Progenitor cell of endocrine pancreas (in vitro differentiated cells): ENCODE measurements at regions not wholly inside any gene's neighbourhood (a gene's known extent, or its start where the extent isn't known, plus 50 kb on each side); places are given as distances from the start of the nearest gene placed in this dataset.

Source experiments
- DNase-seq: peaks from one replicate; pipeline ENCODE4 v3.0.0; 2021; ENCODE audit warnings: low spot score; ENCODE audit not compliant: unreplicated experiment
- H3K27ac Mint-ChIP-seq: 2 replicates; pipeline ENCODE4 v1.8.0; 2021; ENCODE audit warnings: mild to moderate bottlenecking, moderate library complexity, mixed read lengths
- H3K27me3 Mint-ChIP-seq: 2 replicates; pipeline ENCODE4 v1.8.0; 2021; ENCODE audit warnings: mixed read lengths
- H3K36me3 Mint-ChIP-seq: 2 replicates; pipeline ENCODE4 v1.8.0; 2022; ENCODE audit warnings: mixed read lengths; ENCODE audit not compliant: insufficient read depth
- H3K4me1 Mint-ChIP-seq: 2 replicates; pipeline ENCODE4 v1.8.0; 2021; ENCODE audit warnings: low read depth, mixed read lengths
- H3K4me3 Mint-ChIP-seq: 2 replicates; pipeline ENCODE4 v1.8.0; 2021; ENCODE audit warnings: low read depth, mild to moderate bottlenecking, moderate library complexity, mixed read lengths
- H3K9me3 Mint-ChIP-seq: 2 replicates; pipeline ENCODE4 v1.8.0; 2021; ENCODE audit warnings: low read depth, mixed read lengths
- TF ChIP-seq, protein P1 (sequence below): fragments of 200-600 bp; sonication (generic); IDR thresholded peaks from one replicate; pipeline ENCODE4 v1.5.0; 2021; ENCODE audit warnings: antibody characterized with exemption, mild to moderate bottlenecking; ENCODE audit not compliant: unreplicated experiment

DNA sequence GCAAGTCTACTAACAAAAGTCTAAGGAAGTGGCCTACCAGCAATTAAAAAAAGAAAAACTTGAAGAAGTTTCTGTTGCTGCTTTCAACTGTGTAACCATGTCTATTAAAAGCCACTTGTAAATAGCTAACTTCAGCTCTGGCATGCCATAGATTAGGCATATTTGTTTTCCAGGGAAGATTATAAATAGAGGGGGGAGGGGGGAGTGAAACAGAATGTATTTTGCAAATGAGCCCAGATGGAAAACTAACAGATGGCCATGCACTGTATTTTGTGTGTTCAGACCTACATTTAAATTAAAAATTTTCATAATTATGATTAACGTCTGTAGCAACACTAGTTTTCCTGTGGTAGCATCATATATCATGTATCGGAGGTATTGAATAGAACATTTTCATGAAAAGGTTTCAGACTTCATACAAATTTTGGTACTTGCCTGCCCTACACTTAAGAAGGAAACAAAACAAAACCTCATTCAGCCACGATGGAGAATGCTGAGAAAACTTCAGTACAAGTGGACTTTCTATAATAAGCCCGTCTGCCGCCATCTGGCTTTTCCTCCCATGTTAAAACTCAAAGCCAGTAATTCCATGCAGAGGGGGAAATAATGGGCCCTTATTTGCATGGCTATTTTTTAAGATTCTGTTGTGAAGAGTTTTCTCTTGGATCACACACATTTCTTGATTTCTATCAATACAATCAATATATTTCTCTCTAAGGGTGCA, 220.4 kb upstream of the SMARCA2 start:
- Mint-ChIP-seq H3K36me3 (no peaks in the 10 kb centered on the region), H3K27ac (no peak overlapping the region), H3K4me3 (no peak overlapping the region), H3K9me3 (peaks cover 10% of the 10 kb centered on the region), H3K4me1 (peaks cover 5% of the 10 kb centered on the region), H3K27me3 (peaks cover 4% of the 10 kb centered on the region)
- no peak for DNase-seq
- TF ChIP-seq, protein P1, sequence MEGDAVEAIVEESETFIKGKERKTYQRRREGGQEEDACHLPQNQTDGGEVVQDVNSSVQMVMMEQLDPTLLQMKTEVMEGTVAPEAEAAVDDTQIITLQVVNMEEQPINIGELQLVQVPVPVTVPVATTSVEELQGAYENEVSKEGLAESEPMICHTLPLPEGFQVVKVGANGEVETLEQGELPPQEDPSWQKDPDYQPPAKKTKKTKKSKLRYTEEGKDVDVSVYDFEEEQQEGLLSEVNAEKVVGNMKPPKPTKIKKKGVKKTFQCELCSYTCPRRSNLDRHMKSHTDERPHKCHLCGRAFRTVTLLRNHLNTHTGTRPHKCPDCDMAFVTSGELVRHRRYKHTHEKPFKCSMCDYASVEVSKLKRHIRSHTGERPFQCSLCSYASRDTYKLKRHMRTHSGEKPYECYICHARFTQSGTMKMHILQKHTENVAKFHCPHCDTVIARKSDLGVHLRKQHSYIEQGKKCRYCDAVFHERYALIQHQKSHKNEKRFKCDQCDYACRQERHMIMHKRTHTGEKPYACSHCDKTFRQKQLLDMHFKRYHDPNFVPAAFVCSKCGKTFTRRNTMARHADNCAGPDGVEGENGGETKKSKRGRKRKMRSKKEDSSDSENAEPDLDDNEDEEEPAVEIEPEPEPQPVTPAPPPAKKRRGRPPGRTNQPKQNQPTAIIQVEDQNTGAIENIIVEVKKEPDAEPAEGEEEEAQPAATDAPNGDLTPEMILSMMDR: no peak

GRCh38 chr9:1804128-1804865, 210.8 kb upstream of the SMARCA2 start:
- Mint-ChIP-seq H3K4me1 (no peaks in the 10 kb centered on the region), H3K27ac (no peak overlapping the region), H3K4me3 (no peak overlapping the region), H3K36me3 (no peaks in the 10 kb centered on the region), H3K27me3 (no peaks in the 10 kb centered on the region), H3K9me3 (peaks cover 17% of the 10 kb centered on the region)
- TF ChIP-seq, protein P1: no peak
- no peak for DNase-seq

DNA sequence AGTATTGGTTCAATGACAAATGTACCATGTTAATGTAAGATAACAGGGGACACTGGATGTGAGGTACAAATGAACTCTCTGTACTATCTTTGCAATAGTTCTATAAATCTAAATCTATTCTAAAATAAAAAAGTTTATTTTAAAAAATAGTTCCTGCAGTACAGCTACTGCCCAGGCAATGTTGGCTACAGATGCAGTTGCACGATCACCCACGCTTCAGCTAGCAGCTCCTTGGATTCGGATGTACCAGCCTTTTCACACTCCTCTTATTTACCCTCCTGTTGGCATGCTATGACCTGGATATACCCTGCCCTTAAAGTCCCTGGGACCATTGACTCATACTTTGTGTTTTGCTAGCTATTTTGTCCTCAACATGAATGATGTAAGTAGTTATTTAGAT, 185.4 kb upstream of the SMARCA2 start:
- DNase-seq: no peak
- H3K27ac Mint-ChIP-seq: no peak overlapping the region
- H3K9me3 Mint-ChIP-seq: no peaks in the 10 kb centered on the region
- TF ChIP-seq, protein P1: no peak
- peaks cover 6% of the 10 kb centered on the region for H3K27me3 Mint-ChIP-seq
- no peaks in the 10 kb centered on the region for H3K4me1 Mint-ChIP-seq
- H3K36me3 Mint-ChIP-seq: no peaks in the 10 kb centered on the region
- no peak overlapping the region for H3K4me3 Mint-ChIP-seq

DNA sequence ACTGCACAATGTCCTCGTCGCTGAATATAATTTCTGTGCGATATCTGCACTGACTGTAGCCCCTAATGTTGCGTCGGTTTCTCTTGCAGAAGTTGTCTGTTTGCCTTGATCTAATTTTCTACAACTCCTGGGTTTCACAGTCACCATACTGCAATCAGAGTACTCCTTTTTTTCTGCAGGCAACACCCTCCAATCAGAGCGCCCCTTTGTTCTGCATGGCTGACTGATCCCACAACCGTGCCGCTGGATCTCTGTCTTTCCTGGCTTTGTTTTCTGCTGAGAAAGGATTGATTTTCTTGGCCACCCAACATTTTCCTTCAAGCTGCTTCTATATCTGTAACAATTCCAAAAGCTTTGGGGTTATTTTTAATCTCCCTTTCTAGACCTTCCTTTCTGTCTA, 182.2 kb upstream of the SMARCA2 start:
- no peaks in the 10 kb centered on the region for H3K9me3 Mint-ChIP-seq
- TF ChIP-seq, protein P1: no peak
- no peaks in the 10 kb centered on the region for H3K4me1 Mint-ChIP-seq
- no peak overlapping the region for H3K27ac Mint-ChIP-seq
- H3K36me3 Mint-ChIP-seq: no peaks in the 10 kb centered on the region
- H3K27me3 Mint-ChIP-seq: peaks cover 7% of the 10 kb centered on the region
- no peak for DNase-seq
- H3K4me3 Mint-ChIP-seq: no peak overlapping the region

DNA sequence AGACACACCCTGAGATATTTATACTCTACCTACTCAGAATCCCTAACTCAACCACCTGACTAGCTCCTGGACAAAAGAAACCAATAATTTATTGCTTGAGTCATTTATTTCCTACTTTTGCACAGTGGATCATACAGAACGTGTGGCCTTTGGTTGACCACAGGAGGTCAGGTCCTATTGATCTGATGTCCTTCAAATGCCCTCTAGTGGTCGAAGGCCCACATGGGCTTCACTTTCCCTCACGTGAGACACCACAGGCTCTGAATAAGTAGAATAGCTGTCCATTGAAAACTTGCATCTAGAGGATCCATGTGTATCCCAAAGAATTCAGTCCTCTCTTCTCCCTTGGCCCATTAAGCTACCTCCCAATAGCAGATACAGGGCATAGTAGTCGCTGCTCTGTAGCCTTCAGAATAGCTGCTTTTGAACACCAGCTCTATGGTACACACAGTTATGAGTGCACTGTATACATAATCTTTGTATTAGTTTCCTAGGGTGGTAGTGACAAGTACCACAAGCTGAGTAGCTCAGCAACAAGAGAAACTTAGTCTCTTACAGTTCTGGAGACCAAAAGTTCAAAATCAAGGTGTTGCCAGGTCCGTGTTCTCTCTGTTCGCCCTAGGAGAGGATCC, 177.6 kb upstream of the SMARCA2 start:
- peak; percentile 22 for DNase-seq
- H3K27ac Mint-ChIP-seq: no peak overlapping the region
- no peaks in the 10 kb centered on the region for H3K36me3 Mint-ChIP-seq
- H3K27me3 Mint-ChIP-seq: peaks cover 21% of the 10 kb centered on the region
- H3K9me3 Mint-ChIP-seq: no peaks in the 10 kb centered on the region
- TF ChIP-seq, protein P1: peak; percentile 64
- H3K4me3 Mint-ChIP-seq: no peak overlapping the region
- H3K4me1 Mint-ChIP-seq: no peaks in the 10 kb centered on the region
